HK-2 (cell line): ENCODE measurements at regions not wholly inside any gene's neighbourhood (a gene's known extent, or its start where the extent isn't known, plus 50 kb on each side); places are given as distances from the start of the nearest gene placed in this dataset.
"Not testable (repeated sequence)": the region's sequence is repeated elsewhere in the genome, so short reads cannot be mapped to it uniquely, and the experiment has no call there.

ENCODE experiments used
- DNase-seq: peaks from one replicate; pipeline ENCODE4 v3.0.0-alpha.2; 2018; ENCODE audit not compliant: unreplicated experiment

DNA sequence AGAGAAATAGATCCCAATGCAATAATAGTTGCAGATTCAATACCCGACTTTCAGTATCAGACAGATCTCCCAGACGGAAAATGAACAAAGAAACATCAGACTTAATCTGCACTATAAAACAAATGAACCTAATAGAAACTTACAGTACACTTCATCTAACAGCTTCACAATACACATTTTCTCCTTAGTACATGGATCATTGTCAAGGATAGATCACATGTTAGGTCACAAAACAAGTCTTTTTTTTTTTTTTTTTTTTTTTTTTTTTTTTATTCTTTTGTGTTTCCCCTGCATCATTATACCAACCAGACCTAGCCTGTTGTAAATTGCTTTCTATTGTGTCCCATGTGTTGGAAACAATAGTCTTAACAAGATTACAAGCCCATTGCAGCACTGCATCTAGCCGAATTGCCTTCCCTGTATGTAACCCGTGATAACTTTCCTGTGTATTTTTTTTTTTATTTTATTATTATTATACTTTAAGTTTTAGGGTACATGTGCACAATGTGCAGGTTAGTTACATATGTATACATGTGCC, 134.0 kb upstream of the MAD2L1 start:
- not testable (repeated sequence) for DNase-seq

DNA sequence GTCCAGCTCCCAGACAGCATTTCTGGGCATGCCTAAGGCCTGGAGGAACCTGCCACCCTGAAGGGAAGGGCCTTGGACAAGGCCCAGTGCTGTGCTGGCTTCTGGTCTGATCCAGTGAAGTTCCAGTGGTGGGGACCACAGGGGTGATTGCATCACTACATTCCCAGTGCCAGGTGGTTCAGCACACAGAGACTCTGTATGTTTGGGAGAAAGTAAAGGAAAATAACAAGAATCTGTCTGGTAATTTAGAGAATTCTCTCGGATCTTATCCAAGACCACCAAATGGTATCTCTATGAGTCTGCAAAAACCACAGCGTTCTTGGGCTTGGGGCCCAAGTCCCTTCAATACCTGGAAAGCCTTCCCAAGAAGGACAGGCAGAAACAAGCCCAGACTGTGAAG, 131.8 kb upstream of the MAD2L1 start:
- no peak for DNase-seq

DNA sequence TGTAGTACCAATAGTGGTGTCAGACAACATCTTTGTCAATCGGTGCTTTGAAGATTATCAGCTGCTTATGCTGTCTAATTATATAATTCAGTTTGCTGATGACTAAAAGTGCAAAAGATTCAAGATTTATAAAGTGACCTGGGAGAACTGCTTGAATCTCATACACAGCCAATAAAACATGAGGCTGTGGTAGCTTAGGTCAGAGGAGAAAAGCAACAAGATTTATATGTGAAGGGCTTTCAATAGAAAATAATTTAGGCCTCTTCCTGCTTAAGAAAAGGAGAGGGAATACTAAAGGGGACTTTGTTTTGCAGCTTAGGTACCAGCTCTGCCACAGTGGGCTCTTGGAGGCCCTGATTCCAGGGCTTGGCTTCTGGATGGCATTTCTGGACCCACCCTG, 111.0 kb upstream of the MAD2L1 start:
- no peak for DNase-seq

DNA sequence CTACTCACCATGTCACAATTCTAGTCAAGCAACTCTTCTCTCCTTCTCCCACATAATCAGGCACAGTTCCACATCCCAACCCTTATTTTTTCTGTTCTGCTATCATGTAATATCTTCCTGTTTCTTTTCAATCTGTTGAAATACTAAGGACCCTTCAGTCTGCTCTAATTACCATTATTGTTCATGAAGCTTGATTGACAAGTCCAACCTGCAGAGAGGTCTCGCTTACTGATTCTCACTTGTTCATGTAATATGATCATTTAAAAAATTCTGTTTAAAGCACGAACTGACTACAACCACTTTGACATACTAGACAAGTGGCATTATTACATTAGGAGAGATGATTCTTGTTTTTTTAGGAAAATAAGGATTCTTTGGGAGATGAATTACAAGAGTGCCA, 108.6 kb upstream of the MAD2L1 start:
- no peak for DNase-seq

DNA sequence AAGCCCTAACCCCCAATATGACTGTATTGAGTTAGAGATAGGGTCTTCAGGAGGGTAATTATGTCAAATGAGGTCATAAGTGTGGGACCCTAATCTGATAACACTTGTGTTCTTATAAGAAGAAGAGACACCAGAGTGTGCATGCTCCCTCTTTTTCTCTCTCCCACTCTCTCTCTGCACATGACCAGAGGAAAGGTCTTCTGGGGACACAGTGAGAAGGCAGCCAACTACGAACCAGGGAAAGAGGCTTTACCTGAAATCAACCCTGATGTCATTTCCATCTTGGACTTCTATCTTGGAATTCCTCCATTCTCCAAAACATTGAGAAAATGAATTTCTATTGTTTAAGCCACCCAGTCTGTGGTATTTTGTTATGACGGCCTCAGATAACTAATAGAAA, 97.2 kb upstream of the MAD2L1 start:
- DNase-seq: no peak

DNA sequence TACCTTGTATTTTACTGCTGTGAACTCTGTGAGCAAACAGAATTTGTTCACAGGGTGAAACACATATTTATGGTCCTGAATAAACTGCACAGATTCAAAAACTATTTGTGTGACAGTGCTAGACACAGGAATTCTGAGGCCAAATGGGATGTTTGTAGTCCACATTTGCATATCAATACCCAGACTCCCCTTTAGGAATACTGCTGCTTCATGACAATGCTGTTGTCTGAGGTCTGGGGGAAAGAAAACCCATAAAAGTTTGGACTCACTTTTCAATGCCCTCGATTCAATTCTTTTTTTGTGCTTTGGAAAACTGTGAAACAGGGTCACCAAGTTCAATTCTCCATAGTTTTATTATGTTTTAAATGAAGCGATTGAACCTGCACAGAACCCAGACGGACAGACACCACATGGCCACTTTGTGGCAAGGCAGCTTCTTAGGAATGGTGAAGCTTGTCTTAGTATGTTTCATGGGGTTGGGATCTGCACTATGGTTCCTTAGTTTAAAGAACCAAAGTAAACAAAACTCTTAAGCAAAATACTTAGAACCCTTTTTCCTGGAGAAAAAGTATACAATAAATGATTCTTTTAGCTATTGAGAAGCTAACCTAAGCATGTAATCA, 92.3 kb upstream of the MAD2L1 start:
- no peak for DNase-seq

DNA sequence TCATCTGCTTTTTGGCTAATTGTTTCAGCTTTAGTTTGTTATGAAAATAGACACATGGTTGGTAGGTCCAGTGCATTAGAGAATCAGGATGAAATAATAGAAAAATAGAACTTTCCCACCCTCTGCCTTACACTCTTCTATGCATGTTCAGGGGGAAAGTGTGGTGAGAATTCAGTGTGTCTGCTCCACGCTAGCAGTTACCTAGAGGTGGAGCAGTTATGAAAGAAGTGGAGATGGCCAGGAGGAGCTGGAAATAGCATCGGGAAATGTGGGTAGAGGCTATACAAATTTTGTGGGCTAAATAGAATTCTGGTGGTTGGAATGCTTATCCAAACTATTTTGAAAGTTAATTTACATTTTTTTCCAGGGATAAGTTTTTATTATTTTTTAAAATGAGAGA, 91.4 kb upstream of the MAD2L1 start:
- DNase-seq: no peak

DNA sequence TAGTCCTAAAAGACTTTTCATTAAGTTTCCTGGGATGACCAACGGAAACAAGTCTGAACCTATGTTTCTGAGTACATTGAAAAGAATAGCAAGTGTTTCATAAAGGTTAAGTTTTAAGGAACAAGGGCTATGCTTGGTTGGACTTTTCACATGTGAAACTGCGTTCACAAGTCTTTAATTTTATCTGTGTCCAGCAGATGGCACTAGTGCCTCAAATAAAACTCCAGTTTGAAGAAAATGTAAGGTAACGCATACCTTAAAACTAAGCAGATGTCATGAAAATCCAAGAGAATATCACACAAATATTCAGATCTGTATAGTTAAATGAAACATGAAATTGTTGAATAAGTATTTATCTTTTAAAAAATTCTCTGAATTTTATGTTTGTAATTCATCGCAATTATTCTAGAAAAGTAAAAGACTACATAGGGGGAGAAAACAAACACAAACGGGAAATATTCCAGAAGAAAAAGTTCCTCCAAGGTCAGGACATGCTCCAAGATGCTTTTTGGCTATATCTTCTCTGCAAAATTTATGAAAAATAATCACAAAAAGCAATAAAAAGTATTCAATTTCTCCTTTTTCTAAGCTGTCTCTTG, 89.6 kb upstream of the MAD2L1 start:
- DNase-seq: no peak

DNA sequence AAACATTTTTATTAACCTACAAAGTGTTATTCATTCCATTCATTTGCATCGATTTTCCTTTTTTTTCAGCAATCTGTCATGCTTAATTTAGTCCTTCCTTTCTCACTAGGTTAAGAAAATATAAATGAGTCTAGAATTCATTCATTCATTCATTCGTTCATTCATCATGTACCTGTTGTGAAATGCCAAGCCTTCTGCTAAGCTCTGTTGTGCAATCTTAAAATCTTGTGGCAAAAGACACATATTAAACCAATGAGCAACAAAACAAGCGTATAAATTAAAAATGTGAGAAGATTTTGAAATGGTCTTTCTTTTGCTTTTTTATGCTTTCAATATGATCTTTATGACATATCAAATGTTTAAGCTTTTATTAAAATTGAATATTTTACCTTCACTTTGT, 88.6 kb upstream of the MAD2L1 start:
- no peak for DNase-seq

DNA sequence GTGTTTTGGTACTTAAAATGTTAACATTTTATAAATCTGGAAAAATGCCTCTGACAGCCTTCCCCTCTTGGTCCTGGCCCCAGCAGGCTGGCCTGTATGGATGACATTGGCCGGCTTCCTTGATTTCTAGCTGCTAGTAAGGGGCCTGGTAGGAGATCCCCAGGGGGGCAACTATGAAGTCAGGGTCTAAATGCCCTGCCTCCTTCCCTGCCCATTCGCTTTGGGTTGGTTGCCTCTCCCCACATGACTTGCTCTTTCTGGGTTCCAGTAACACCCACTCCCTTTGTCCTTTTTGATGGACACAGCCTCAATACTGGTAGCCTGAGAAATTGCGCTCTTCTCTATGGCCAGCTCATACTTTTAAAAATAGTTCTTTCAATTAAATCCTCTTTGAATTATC, 78.0 kb upstream of the MAD2L1 start:
- no peak for DNase-seq

DNA sequence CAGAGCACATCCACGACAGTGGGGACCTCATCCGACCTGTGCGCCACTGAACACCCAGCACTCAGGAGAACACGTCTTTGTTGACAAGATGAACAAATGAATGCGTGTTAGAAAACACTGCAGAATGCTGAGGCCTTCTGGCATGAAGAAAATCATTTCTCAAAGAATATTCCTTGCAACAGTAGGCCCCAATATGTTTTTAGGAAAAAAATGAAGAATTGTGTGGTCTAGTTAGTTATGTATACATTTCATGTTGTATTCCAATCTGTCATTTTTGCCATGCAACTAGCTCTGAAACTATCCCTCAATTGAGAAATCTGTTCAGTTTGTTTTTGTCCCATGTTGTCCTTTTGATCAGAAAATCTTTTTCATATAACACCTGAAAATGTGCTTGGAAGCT, 77.4 kb upstream of the MAD2L1 start:
- no peak for DNase-seq

DNA sequence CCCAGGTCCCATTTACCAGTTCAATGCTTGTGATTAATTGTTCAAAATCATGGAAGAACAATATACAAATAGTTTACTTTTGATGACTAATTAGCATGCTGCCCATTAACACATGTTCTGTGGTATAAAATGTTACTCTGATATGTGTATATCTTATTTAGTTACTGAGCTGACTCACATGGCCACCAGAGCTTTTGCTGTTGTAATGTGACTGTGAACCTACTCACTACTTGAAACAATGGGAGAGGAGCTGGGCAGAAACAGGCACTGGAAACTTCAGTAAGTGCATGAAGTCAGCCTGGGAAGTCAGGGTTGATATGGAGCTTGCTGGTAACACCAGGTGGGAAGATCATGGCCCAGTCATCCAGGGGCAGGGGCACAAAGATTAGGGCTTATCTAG, 72.7 kb upstream of the MAD2L1 start:
- DNase-seq: no peak

DNA sequence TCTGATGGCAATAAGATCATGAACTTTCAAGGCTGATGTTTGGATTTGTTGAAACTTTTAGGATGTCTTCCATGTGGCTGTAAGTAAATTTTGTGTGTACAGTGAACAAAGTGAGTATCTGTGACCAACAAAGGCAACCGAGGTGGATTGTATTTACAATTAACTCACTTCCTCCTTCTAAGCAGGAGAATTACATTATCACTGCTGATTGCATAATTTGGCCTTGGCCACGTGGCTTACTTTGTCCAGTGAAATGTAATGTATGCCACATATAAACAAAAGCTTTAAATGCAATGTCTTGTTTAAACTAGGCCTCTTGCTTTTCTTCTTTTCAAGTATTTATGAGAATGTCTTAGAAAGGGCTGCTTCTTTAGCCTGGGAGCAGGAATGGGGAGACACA, 66.3 kb upstream of the MAD2L1 start:
- no peak for DNase-seq

DNA sequence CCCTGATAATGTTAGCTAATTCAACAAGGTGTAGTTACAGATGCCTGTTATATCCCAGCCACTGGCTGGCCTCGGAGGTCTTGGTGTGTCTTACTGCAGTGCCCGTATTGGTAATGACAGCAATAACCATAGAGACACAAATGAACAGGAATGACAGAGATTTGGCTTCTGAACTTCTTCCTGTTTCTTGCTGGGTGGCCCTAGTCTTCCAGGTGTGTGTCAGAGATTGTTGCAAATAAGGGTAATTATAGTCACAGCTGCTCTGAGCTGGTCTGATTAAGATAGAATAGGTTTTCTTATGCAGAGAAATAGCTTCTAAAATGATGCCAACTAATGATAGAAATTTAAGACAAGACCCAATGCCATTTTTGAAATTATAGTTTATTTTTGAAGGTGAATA, 64.1 kb upstream of the MAD2L1 start:
- no peak for DNase-seq
